Tibial artery (tissue), 4 donors: ENCODE measurements at regions not wholly inside any gene's neighbourhood (a gene's known extent, or its start where the extent isn't known, plus 50 kb on each side); places are given as distances from the start of the nearest gene placed in this dataset.
A peak's percentile ranks its signal among the peaks of the same experiment; 100 is the strongest.
"Not testable (repeated sequence)": the region's sequence is repeated elsewhere in the genome, so short reads cannot be mapped to it uniquely, and the experiment has no call there.

Source experiments
- DNase-seq, 2 donors: peaks; one replicate each; pipeline ENCODE4 v3.0.0-alpha.2; 2019
- H3K27ac ChIP-seq, 2 donors: fragments of 200-600 bp; sonication (generic) in 1 of 2; 1 replicate in 1 of 2; 2 replicates in 1 of 2; pipeline ENCODE4 v1.5.1; 2018 to 2019; ENCODE audit warnings: mild to moderate bottlenecking in 1 of 2
- H3K27me3 ChIP-seq, 2 donors: fragments of 200-600 bp; sonication (generic) in 1 of 2; one replicate each; pipeline versions ENCODE4 v1.5.1 to v1.6.0; 2016 to 2019
- H3K36me3 ChIP-seq, 3 donors: fragments of 200-600 bp; sonication (generic) in 2 of 3; one replicate each; pipeline ENCODE4 v1.5.1; 2016 to 2019; ENCODE audit warnings: mild to moderate bottlenecking in 2 of 3
- H3K4me1 ChIP-seq, 4 donors: fragments of 200-600 bp; sonication (generic) in 2 of 4; 1 replicate in 3 of 4; 2 replicates in 1 of 4; pipeline ENCODE4 v1.5.1; 2016 to 2019
- H3K4me3 ChIP-seq, 2 donors: fragments of 200-600 bp; sonication (generic) in 1 of 2; 1 replicate in 1 of 2; 2 replicates in 1 of 2; pipeline ENCODE4 v1.5.1; 2018 to 2019; ENCODE audit warnings: mild to moderate bottlenecking in 2 of 2
- H3K9me3 ChIP-seq, 3 donors: fragments of 200-600 bp; sonication (generic) in 1 of 3; one replicate each; pipeline ENCODE4 v1.5.1; 2016 to 2019
- CTCF ChIP-seq, 2 experiments: fragments of 200-600 bp in 1 of 2; fragments of 450-650 bp in 1 of 2; IDR thresholded peaks; one replicate each; pipeline ENCODE4 v1.5.1; 2017 to 2019; ENCODE audit warnings: antibody characterized with exemption in 2 of 2, mild to moderate bottlenecking in 1 of 2, moderate library complexity in 1 of 2
- intact Hi-C: fragments of 100-400 bp; cut with DNase I; formaldehyde crosslinking; loops from one replicate; pipeline ENCODE4 v1.15.0; 2023; ENCODE audit warnings: low total_unique reads

GRCh38 chr6:169918239-169918953, 167.0 kb downstream of the ERMARD start:
- intact Hi-C loops, result no loop called here
- no peak for TF ChIP-seq CTCF (IDR thresholded peaks at IDR 0.05)
- Histone ChIP-seq H3K4me3 (no peak overlapping the region), H3K4me1 (no peaks in the 10 kb centered on the region), H3K27me3 (peaks cover 0 to 34% of the 10 kb centered on the region in 2 donors), H3K9me3 (no peaks in the 10 kb centered on the region), H3K27ac (no peak overlapping the region), H3K36me3 (no peaks in the 10 kb centered on the region)
- DNase-seq, result peak in 1 of 2 donors; percentile 23

- no peak for TF ChIP-seq CTCF (IDR thresholded peaks at IDR 0.05)
- no peaks in the 10 kb centered on the region for H3K4me1 ChIP-seq
- intact Hi-C loops, result no loop called here
- DNase-seq, result no peak
- H3K9me3 ChIP-seq, result no peaks in the 10 kb centered on the region
- H3K27me3 ChIP-seq, result peaks cover 0 to 26% of the 10 kb centered on the region in 2 donors
- no peak overlapping the region for H3K27ac ChIP-seq
- H3K36me3 ChIP-seq, result no peaks in the 10 kb centered on the region
- no peak overlapping the region for H3K4me3 ChIP-seq
These were observed 165.7 kb downstream of the ERMARD start for GRCh38 chr6:169917153-169917552.

- no peak overlapping the region for H3K27ac ChIP-seq
- H3K4me1 ChIP-seq, result no peaks in the 10 kb centered on the region
- no peak for TF ChIP-seq CTCF (IDR thresholded peaks at IDR 0.05)
- no peaks in the 10 kb centered on the region for H3K36me3 ChIP-seq
- peaks cover 0 to 18% of the 10 kb centered on the region in 2 donors for H3K27me3 ChIP-seq
- DNase-seq, result no peak
- intact Hi-C loops, result no loop called here
- H3K4me3 ChIP-seq, result no peak overlapping the region
- H3K9me3 ChIP-seq, result no peaks in the 10 kb centered on the region
These were observed 164.5 kb downstream of the ERMARD start for GRCh38 chr6:169915769-169916550.

GRCh38 chr6:169913745-169914144, 162.3 kb downstream of the ERMARD start:
- peaks cover 0 to 18% of the 10 kb centered on the region in 2 donors for H3K27me3 ChIP-seq
- H3K27ac ChIP-seq, H3K36me3 ChIP-seq, H3K4me3 ChIP-seq, H3K9me3 ChIP-seq, DNase-seq, H3K4me1 ChIP-seq, intact Hi-C loops: not testable (repeated sequence)

GRCh38 chr6:169913096-169913638, 161.7 kb downstream of the ERMARD start:
- no peak overlapping the region for H3K4me3 ChIP-seq
- H3K9me3 ChIP-seq, result no peaks in the 10 kb centered on the region
- no peaks in the 10 kb centered on the region for H3K36me3 ChIP-seq
- intact Hi-C loops, result no loop called here
- H3K4me1 ChIP-seq, result no peaks in the 10 kb centered on the region
- no peak for DNase-seq
- no peak overlapping the region for H3K27ac ChIP-seq
- H3K27me3 ChIP-seq, result peaks cover 0 to 18% of the 10 kb centered on the region in 2 donors
- TF ChIP-seq CTCF (IDR thresholded peaks at IDR 0.05), result no peak
